NCI-H2029 treated with DMSO at 0.1 percent for 48 hours (cell line): ENCODE measurements at regions not wholly inside any gene's neighbourhood (a gene's known extent, or its start where the extent isn't known, plus 50 kb on each side); places are given as distances from the start of the nearest gene placed in this dataset.
"Not testable (repeated sequence)": the region's sequence is repeated elsewhere in the genome, so short reads cannot be mapped to it uniquely, and the experiment has no call there.

ENCODE experiments used
- DNase-seq: peaks from one replicate; lab custom pipeline; 2025; lab: John Stamatoyannopoulos, UW

- no peak for DNase-seq
Observed at GRCh38 chr2:205865056-205865455, 182.8 kb downstream of the NRP2 start.

GRCh38 chr2:205864491-205864890 is 182.2 kb downstream of the NRP2 start:
- DNase-seq: no peak

GRCh38 chr2:205862761-205863160 is 180.5 kb downstream of the NRP2 start:
- not testable (repeated sequence) for DNase-seq

- no peak for DNase-seq
Observed at GRCh38 chr2:205860885-205861284, 178.6 kb downstream of the NRP2 start.

GRCh38 chr2:205860181-205860580 is 177.9 kb downstream of the NRP2 start:
- DNase-seq: no peak

- DNase-seq: no peak
Observed at GRCh38 chr2:205858881-205859441, 176.7 kb downstream of the NRP2 start.

- DNase-seq: no peak
Observed at GRCh38 chr2:205858275-205858674, 176.0 kb downstream of the NRP2 start.

- DNase-seq: no peak
Observed at GRCh38 chr2:205857520-205858237, 175.4 kb downstream of the NRP2 start.

GRCh38 chr2:205852457-205852856 is 170.2 kb downstream of the NRP2 start:
- DNase-seq: no peak

GRCh38 chr2:205850611-205851010 is 168.3 kb downstream of the NRP2 start:
- DNase-seq: no peak

GRCh38 chr2:205850132-205850531 is 167.8 kb downstream of the NRP2 start:
- DNase-seq: no peak

GRCh38 chr2:205849136-205849535 is 166.8 kb downstream of the NRP2 start:
- no peak for DNase-seq

GRCh38 chr2:205848601-205849000 is 166.3 kb downstream of the NRP2 start:
- DNase-seq: no peak
